ENCODE measurements at regions not wholly inside any gene's neighbourhood (a gene's known extent, or its start where the extent isn't known, plus 50 kb on each side); places are given as distances from the start of the nearest gene placed in this dataset.

DNA sequence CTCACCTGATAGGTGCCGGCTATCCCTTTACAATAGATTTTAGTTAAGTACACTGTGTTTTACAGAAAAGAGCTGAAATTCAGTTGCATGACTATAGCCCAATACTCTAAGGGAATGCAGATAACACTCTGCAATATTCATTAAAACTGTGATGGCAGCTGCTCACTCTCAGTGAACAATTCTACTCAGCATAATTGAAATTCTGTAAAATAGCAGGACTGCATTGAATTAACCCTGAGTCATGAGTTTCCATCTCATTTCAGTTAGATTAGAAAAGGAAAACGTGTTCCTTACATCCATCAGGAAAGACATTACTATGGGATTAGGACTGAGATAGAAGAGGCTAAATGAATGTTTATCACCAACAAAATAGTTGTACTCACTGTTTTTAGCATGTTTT, 613.3 kb upstream of the JAG1 start:
- TF ChIP-seq CTCF (IDR thresholded peaks at IDR 0.05): no peak
- no peak for TF ChIP-seq POLR2A (IDR thresholded peaks at IDR 0.05)

All from lower leg skin (tissue), 3 donors.